GM12878 (cell line): ENCODE measurements at regions not wholly inside any gene's neighbourhood (a gene's known extent, or its start where the extent isn't known, plus 50 kb on each side); places are given as distances from the start of the nearest gene placed in this dataset.

Experiments used
- CHD2 ChIP-seq: IDR thresholded peaks from 2 replicates; pipeline ENCODE4 v1.6.1; 2011; ENCODE audit warnings: low read depth, low read length, improper control_type of control experiment, borderline replicate concordance
- CTCF ChIP-seq, 3 experiments: IDR thresholded peaks in 2 of 3; conservative IDR thresholded peaks in 1 of 3; 2 replicates each; pipeline ENCODE4 v1.5.1; 2011; ENCODE audit warnings: low read depth in 3 of 3, low read length in 3 of 3, mild to moderate bottlenecking in 3 of 3, control low read depth in 2 of 3, moderate library complexity in 2 of 3, inconsistent platforms in 1 of 3, mixed read lengths in 1 of 3; ENCODE audit not compliant: control insufficient read depth in 2 of 3, insufficient read depth in 1 of 3; ENCODE audit errors: extremely low read depth in 1 of 3
- DPF2 ChIP-seq: fragments of 450-650 bp; IDR thresholded peaks from 2 replicates; pipeline ENCODE4 v1.6.1; 2017; ENCODE audit warnings: mild to moderate bottlenecking
- ELK1 ChIP-seq: IDR thresholded peaks from 2 replicates; pipeline ENCODE4 v1.6.1; 2012; ENCODE audit warnings: low read depth, low read length, improper control_type of control experiment
- NR2C1 ChIP-seq: fragments of 450-650 bp; IDR thresholded peaks from 2 replicates; pipeline ENCODE4 v1.6.1; 2017; ENCODE audit warnings: antibody characterized with exemption, mild to moderate bottlenecking, moderate library complexity
- NRF1 ChIP-seq: conservative IDR thresholded peaks from 2 replicates; pipeline ENCODE4 v1.6.1; 2011; ENCODE audit warnings: mild to moderate bottlenecking, low read depth, low read length, improper control_type of control experiment
- POLR2AphosphoS5 ChIP-seq: IDR thresholded peaks from 2 replicates; pipeline ENCODE4 v1.6.1; 2011; ENCODE audit warnings: mild to moderate bottlenecking, low read length, inconsistent platforms
- RAD21 ChIP-seq: IDR thresholded peaks from 2 replicates; pipeline ENCODE4 v1.6.1; 2011; ENCODE audit warnings: mild to moderate bottlenecking, low read depth, low read length, moderate library complexity; ENCODE audit not compliant: insufficient read depth
- SMC3 ChIP-seq: IDR thresholded peaks from 2 replicates; pipeline ENCODE4 v1.6.1; 2011; ENCODE audit warnings: low read length, improper control_type of control experiment, borderline replicate concordance

DNA sequence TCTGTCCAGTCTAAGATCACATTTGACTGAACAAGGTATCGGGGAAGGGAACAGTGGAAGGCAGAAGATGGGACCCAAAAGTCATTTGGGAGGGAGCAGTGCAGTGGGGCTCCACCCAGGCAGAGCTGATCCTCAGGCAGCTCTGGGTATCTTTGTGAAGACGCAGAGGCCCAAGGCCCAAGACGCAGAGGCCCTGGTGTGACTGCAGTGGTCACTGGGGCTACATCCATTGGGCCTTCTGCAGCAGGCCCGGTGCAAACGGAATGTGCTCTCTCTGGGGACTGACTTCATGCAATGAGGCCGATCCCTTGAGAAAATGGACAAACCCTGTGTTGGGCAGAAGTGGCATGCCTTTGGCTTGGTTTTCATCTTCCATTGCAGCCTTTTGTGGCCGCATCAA lies 463.4 kb upstream of the ZNF507 start:
- TF ChIP-seq NRF1, result no peak
- TF ChIP-seq CHD2, result no peak
- TF ChIP-seq DPF2, result no peak
- TF ChIP-seq CTCF (IDR thresholded peaks at IDR 0.05 in 2 of 3, conservative IDR thresholded peaks at IDR 0.05 in 1 of 3; ENCODE audit: control insufficient read depth in 2 of 3, extremely low read depth in 1 of 3, insufficient read depth in 1 of 3, low read depth in 3 of 3, low read length in 3 of 3), result no peak
- no peak for TF ChIP-seq NR2C1
- no peak for TF ChIP-seq ELK1
- no peak for TF ChIP-seq RAD21
- no peak for TF ChIP-seq POLR2AphosphoS5
- TF ChIP-seq SMC3, result no peak
